Right lobe of liver (tissue), 6 donors: ENCODE measurements at regions not wholly inside any gene's neighbourhood (a gene's known extent, or its start where the extent isn't known, plus 50 kb on each side); places are given as distances from the start of the nearest gene placed in this dataset.

ENCODE experiments used
- ATAC-seq, 4 donors: fragments of 200-7000 bp; cut with Tn5 transposase; one replicate each; pipeline ENCODE4 v1.9.1; 2020; ENCODE audit warnings: mild to moderate bottlenecking in 4 of 4, moderate library complexity in 4 of 4
- DNase-seq, 3 donors: peaks; one replicate each; pipeline ENCODE4 v3.0.0-alpha.2; 2020
- H3K27ac ChIP-seq, 3 donors: fragments of 200-600 bp; one replicate each; pipeline ENCODE4 v1.8.0; 2022
- H3K27me3 ChIP-seq, 2 donors: fragments of 200-600 bp; one replicate each; pipeline ENCODE4 v1.8.0; 2022
- H3K36me3 ChIP-seq, 4 donors: fragments of 200-600 bp; sonication (generic) in 1 of 4; one replicate each; pipeline versions ENCODE4 v1.5.1 to v1.8.0; 2017 to 2022; ENCODE audit warnings: control low read depth in 1 of 4
- H3K4me1 ChIP-seq, 4 donors: fragments of 200-600 bp; sonication (generic) in 1 of 4; one replicate each; pipeline versions ENCODE4 v1.5.1 to v1.8.0; 2017 to 2022; ENCODE audit warnings: control low read depth in 1 of 4
- H3K4me3 ChIP-seq, 3 donors: fragments of 200-600 bp; one replicate each; pipeline ENCODE4 v1.8.0; 2022
- H3K9me3 ChIP-seq, 4 donors: fragments of 200-600 bp; sonication (generic) in 1 of 4; one replicate each; pipeline versions ENCODE4 v1.5.1 to v1.8.0; 2017 to 2022; ENCODE audit warnings: control low read depth in 1 of 4
- POLR2A ChIP-seq: fragments of 450-650 bp; IDR thresholded peaks from one replicate; pipeline ENCODE4 v1.6.1; 2017; ENCODE audit warnings: antibody characterized with exemption, mild to moderate bottlenecking
- WGBS: methylation state at CpG from one replicate; pipeline ENCODE4 v1.1.6; 2018; ENCODE audit warnings: low coverage, low lambda C conversion rate; ENCODE audit not compliant: insufficient coverage; ENCODE audit errors: missing lambda C conversion rate; 5-methylcytosine and 5-hydroxymethylcytosine counted together
- intact Hi-C, 2 donors: fragments of 100-400 bp; cut with DNase I; formaldehyde crosslinking; loops; one replicate each; pipeline versions ENCODE4 v1.11.2 to v1.14.1; 2022
- TF ChIP-seq, protein P1 (sequence below), 4 donors: fragments of 200-600 bp in 3 of 4; fragments of 450-650 bp in 1 of 4; IDR thresholded peaks; one replicate each; pipeline versions ENCODE4 v1.5.1 to v1.8.0; 2016 to 2022; ENCODE audit warnings: antibody characterized with exemption in 4 of 4, mild to moderate bottlenecking in 2 of 4
- donor health status: DM: no; HTN: yes; CAD: no.
- donor health status: DM: no; HTN: no; CAD: no.
- donor health status: DM: no; HTN: no; CAD: no.
- donor health status: DM: no; HTN: yes; CAD: no.
- donor health status: DM: no; HTN: yes; CAD: no.

DNA sequence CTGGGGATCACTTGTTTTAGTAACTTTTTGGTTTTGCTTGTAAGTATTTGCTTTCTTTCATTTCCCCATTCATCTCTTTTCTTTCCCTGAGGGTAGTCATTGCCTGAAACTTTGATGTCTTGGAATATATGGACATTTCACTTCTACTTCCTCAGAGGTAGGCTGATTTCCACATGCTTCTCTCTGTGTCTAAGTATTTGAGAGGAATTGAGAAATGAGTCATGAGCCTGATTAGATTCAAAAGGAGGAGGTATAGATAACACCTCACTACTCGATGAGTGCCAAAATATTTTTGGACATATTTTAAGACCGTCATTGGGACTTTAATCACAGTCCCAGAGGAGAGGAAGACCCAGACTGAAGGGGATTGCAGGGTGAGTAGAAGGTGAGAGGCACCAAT, 480.1 kb upstream of the SGO1 start:
- Histone ChIP-seq H3K27me3 (no peaks in the 10 kb centered on the region), H3K9me3 (no peaks in the 10 kb centered on the region), H3K4me3 (no peak overlapping the region), H3K36me3 (no peaks in the 10 kb centered on the region), H3K27ac (no peak overlapping the region), H3K4me1 (no peaks in the 10 kb centered on the region)
- no peak for TF ChIP-seq POLR2A
- TF ChIP-seq, protein P1, sequence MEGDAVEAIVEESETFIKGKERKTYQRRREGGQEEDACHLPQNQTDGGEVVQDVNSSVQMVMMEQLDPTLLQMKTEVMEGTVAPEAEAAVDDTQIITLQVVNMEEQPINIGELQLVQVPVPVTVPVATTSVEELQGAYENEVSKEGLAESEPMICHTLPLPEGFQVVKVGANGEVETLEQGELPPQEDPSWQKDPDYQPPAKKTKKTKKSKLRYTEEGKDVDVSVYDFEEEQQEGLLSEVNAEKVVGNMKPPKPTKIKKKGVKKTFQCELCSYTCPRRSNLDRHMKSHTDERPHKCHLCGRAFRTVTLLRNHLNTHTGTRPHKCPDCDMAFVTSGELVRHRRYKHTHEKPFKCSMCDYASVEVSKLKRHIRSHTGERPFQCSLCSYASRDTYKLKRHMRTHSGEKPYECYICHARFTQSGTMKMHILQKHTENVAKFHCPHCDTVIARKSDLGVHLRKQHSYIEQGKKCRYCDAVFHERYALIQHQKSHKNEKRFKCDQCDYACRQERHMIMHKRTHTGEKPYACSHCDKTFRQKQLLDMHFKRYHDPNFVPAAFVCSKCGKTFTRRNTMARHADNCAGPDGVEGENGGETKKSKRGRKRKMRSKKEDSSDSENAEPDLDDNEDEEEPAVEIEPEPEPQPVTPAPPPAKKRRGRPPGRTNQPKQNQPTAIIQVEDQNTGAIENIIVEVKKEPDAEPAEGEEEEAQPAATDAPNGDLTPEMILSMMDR (IDR thresholded peaks at IDR 0.05) = no peak
- no peak for ATAC-seq
- intact Hi-C loops = no loop called here
- no peak for DNase-seq
- WGBS = 48% methylated on average over 2 of the region's 2 CpGs

GRCh38 chr3:20658491-20658890, 472.5 kb upstream of the SGO1 start:
- no peaks in the 10 kb centered on the region for H3K9me3 ChIP-seq
- no peaks in the 10 kb centered on the region for H3K36me3 ChIP-seq
- no peak overlapping the region for H3K27ac ChIP-seq
- H3K4me3 ChIP-seq = no peak overlapping the region
- ATAC-seq (no peak), DNase-seq (no peak)
- intact Hi-C loops = no loop called here
- no peaks in the 10 kb centered on the region for H3K27me3 ChIP-seq
- WGBS = 67% methylated on average over 1 of the region's 1 CpG
- TF ChIP-seq POLR2A = no peak
- TF ChIP-seq, protein P1 (IDR thresholded peaks at IDR 0.05) = no peak
- H3K4me1 ChIP-seq = no peaks in the 10 kb centered on the region

GRCh38 chr3:20657560-20657959, 471.6 kb upstream of the SGO1 start:
- TF ChIP-seq, protein P1 (IDR thresholded peaks at IDR 0.05) = no peak
- TF ChIP-seq POLR2A = no peak
- no peak overlapping the region for H3K27ac ChIP-seq
- H3K4me1 ChIP-seq = no peaks in the 10 kb centered on the region
- no peaks in the 10 kb centered on the region for H3K9me3 ChIP-seq
- H3K27me3 ChIP-seq = no peaks in the 10 kb centered on the region
- 74% methylated on average over 4 of the region's 4 CpGs for WGBS
- H3K36me3 ChIP-seq = no peaks in the 10 kb centered on the region
- DNase-seq (no peak), ATAC-seq (no peak)
- intact Hi-C loops = no loop called here
- no peak overlapping the region for H3K4me3 ChIP-seq

GRCh38 chr3:20652231-20652986, 466.4 kb upstream of the SGO1 start:
- H3K4me1 ChIP-seq = no peaks in the 10 kb centered on the region
- no peak for TF ChIP-seq POLR2A
- TF ChIP-seq, protein P1 (IDR thresholded peaks at IDR 0.05) = no peak
- H3K36me3 ChIP-seq = no peaks in the 10 kb centered on the region
- WGBS = 67% methylated on average over 4 of the region's 4 CpGs
- H3K4me3 ChIP-seq = no peak overlapping the region
- no peak overlapping the region for H3K27ac ChIP-seq
- intact Hi-C loops = no loop called here
- no peaks in the 10 kb centered on the region for H3K27me3 ChIP-seq
- DNase-seq (no peak), ATAC-seq (no peak)
- no peaks in the 10 kb centered on the region for H3K9me3 ChIP-seq
